ENCODE measurements at regions not wholly inside any gene's neighbourhood (a gene's known extent, or its start where the extent isn't known, plus 50 kb on each side); places are given as distances from the start of the nearest gene placed in this dataset.
"Not testable (repeated sequence)": the region's sequence is repeated elsewhere in the genome, so short reads cannot be mapped to it uniquely, and the experiment has no call there.

- TF ChIP-seq, protein P1, sequence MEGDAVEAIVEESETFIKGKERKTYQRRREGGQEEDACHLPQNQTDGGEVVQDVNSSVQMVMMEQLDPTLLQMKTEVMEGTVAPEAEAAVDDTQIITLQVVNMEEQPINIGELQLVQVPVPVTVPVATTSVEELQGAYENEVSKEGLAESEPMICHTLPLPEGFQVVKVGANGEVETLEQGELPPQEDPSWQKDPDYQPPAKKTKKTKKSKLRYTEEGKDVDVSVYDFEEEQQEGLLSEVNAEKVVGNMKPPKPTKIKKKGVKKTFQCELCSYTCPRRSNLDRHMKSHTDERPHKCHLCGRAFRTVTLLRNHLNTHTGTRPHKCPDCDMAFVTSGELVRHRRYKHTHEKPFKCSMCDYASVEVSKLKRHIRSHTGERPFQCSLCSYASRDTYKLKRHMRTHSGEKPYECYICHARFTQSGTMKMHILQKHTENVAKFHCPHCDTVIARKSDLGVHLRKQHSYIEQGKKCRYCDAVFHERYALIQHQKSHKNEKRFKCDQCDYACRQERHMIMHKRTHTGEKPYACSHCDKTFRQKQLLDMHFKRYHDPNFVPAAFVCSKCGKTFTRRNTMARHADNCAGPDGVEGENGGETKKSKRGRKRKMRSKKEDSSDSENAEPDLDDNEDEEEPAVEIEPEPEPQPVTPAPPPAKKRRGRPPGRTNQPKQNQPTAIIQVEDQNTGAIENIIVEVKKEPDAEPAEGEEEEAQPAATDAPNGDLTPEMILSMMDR (conservative IDR thresholded peaks at IDR 0.05; ENCODE audit: low read length): not testable (repeated sequence)
- not testable (repeated sequence) for TF ChIP-seq EZH2phosphoT487 (IDR thresholded peaks at IDR 0.05; ENCODE audit: borderline replicate concordance)
These were observed 362.4 kb downstream of the BCL2L11 start for GRCh38 chr2:111482987-111483679.
